GM19467 (cell line): ENCODE measurements at regions not wholly inside any gene's neighbourhood (a gene's known extent, or its start where the extent isn't known, plus 50 kb on each side); places are given as distances from the start of the nearest gene placed in this dataset.
A peak's percentile ranks its signal among the peaks of the same experiment; 100 is the strongest.

Source experiments
- ATAC-seq: cut with Tn5 transposase; IDR thresholded peaks from one replicate; pipeline ENCODE4 v1.9.1; 2021; ENCODE audit warnings: mild to moderate bottlenecking, moderate library complexity; ENCODE audit not compliant: unreplicated experiment

DNA sequence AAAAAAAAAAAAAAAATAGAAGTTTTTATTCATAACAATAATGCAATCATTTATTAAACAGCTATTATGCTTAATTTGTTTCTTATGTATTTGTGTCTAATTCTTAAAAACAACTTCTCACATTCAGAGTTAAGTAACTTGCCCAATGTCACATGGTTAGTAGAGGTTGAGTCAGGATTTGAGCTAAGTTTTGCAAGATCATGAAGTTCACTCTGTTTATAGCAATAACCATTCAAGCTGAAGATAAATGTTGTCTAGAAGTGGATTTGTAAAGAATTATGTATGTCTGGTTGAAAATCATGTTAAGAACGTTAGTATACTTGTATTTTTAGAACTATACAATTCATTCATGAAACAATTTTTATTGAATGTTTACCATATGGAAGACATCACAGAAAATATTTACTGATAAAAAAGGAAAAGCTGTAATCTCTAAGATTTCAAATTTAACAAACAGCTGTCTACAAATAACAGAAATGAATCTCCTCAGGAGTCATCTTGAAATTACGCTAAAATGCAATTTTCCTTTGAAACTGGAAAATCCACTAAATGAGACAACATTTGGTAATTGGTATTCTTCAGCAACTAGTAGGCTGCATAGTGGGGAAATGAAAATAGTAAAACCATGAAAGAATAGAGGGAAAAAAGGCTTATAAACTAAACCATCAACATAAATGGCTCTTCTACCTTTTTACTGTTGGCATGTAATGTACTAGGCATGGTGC is 70.5 kb upstream of the AHR start:
- ATAC-seq: no peak

DNA sequence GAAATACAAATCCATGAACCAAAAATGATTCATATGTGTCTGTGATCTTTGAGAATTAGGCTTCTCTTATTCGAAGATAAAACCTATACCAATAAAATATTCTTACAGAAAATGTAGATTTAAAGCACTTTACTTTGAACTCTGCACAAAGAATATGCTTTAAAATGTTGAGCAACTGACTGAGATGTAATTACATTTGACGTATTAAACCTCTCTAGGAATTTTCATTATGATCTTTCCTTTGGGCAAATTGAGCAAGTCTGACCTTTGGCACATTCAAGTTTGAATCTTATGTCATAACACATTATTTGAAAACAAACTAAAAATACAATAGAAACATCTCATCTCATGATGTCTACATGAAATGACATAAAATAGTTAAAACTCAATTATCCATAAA is 69.2 kb upstream of the AHR start:
- no peak for ATAC-seq

DNA sequence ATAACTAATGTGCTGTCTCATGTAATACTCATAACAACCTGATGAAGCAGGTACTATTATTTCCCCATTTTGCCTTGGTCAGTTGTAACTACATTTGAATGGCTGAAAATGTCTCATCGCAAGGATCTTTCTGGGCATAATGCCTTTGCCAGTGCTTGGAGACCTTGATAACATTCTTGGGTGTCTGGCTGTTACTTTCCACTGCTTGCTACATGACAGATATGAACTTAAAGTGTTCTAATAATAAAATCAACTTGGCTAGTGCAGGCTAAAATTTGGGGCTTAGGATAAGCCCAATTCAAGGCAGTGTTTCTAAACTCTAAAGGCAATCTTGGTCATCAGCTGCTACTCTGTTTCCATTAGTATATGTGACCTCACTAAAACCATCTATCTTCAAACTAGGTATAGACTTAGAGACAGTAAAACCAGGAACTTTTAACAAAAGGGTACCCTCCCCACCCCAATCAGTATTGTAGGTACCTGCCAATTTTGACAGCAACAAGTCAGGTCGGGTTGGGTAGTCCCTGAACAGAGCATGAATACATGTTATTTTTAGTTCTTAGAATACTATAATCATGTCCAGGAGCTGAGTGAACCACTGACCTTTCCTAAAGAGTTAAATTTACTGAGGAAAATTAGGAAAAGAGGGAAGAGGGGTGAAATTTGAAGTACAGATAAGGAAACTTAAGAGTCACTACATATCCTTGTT is 68.2 kb upstream of the AHR start:
- no peak for ATAC-seq

DNA sequence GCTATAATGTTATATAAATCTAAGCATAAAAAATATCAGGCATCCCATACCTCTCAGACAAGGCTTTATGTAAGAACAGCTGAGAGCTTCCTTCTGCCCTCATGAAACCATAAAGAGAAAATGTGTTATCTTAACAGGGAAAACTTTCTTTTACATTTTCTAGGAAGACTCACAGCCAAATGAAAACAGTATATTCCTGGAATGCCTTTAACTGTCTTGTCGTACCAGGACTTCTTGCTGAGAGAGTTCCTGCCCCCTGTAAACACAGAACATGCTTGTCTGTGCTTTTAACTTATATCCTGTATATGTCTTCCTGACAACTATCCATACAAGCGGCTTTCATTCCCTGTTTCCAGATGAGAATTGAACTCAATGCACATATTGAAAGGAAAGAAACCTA is 64.8 kb upstream of the AHR start:
- no peak for ATAC-seq

DNA sequence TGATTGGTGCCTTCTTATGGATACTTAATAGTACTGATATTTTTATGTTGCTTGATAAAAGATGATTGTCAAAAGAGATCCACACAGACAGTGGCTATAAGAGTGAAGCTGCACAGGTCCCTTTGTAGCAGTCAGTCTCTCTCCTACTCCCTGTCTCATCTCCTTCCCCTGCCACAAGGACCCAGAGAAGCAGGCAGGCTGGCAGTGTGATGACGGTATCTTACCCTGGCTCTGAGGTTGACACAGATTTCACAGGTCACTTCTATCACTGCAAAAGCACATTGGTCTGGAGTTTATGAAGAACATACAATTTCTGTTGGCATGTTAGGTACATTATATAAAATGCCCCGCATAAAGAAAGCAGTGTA is 64.4 kb upstream of the AHR start:
- peak; percentile 47 for ATAC-seq

DNA sequence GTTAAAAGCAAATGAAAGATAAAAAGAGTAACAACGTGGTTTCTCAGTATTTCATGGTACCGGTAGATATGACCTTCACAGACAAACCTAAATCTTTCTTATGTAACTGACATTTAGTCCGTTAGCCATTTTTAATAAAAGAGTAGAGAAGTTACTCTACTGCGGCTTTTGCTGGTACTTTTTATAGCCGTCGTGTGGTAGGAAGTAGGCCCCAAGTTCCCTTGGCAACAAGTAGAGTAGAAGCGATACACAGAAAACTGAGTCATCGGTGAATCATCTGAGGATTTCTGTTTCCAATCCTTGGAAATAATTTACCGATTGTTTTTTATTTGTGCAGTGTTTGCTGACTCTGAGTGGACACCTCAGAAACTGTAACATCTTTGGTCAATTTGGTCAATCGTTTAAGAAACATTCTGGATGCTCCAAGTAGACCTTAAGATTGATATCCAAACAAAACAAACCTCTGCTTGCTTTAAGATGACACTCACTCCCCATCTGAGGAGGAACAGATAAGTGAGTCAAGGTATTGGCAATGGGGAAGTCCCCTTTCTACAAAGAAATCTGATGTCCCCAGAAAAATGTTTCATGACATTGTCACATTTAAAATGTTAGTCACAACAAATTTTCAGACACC is 63.9 kb upstream of the AHR start:
- ATAC-seq: peak; percentile 99

DNA sequence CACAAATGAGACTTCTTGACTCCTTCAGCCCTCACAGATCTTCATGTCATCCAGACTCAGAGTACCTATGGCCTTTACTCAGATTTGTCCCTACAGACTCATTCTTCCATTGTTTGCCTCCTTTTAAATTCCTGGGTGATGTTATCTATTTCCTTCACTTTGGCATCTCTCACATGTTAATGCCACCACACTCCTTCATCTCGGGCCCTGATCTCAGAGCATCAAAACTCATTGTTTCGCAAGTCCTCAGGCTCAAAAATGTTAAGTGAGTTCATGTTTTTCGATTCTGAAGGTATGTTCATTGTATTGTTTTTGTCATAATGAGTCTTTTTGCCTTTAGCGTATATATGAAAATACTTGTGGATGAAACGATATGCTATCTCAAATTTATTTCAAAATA is 62.3 kb upstream of the AHR start:
- ATAC-seq: no peak

DNA sequence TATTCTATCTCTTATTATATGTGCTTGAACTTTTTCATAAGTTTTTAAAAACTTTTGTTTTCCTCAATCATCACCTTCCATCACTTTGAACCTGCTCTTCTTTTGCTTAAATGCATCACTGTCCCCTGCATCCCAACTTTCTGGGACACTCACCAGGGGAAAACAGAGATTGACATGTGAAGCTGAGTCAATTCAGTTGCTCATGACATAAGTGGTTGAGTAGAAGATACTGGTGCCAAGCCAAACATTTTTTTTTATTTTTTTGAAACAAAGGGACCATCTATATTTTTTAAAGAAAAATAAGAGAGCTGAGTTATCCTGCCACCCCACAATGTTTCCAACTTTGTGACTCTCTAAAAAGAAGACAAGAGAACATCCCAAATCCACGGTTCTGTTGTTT is 61.8 kb upstream of the AHR start:
- no peak for ATAC-seq

DNA sequence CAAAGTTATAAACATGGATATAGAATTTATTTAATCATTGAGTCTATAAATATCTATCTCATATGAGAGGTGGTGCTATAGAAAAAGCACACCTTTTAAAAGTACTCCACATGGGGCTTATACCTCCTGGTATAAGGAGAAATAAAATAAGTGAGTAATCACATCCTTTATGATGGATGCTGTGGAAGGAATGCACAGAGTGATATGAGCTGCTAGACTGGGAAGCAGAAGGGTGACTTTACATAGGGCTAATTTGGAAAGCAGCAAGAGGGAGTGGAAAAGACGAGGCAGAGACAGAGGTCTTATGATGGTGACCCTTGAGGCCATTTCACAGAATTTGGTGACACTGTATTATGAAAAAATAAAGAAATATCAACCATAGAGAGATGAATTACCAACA is 59.4 kb upstream of the AHR start:
- no peak for ATAC-seq

DNA sequence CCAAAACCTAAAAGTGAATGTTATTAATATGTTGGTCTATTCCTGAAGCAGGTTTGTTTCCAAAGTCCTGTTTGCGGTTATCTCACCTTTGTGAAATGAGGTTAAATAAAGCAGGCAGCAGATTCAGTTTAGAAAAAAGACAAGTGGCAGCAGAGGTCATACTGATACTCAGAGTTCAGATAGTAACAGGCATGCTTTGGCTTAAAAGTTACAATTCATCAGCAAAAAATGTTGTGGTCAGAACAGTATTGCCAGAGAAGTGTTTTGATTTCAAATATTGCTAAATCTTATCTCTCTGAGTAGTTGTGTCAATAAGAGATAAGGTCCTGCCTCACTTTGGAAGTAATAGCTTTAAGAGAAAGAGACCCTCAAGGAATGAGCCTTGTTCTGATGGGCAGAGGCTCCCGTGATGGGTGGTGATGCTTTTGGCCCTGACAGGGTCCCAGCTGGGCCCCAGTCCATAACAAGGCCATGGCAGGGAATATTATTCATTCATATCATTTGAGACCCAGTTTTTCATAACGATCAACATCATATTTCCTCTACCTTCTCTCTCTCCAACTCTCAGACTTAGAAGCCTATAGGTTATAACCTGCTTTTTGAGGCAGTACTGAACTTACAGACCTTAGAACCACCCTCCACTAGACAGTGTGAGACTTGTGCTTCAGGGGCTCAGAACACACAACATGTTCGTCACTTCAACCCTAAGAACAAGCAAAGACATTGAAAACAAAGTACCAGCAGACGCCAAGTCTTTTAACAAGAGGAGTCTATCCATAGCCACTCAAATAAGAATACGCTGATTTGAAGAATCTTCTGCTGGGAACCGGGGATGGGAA is 58.5 kb upstream of the AHR start:
- ATAC-seq: no peak

DNA sequence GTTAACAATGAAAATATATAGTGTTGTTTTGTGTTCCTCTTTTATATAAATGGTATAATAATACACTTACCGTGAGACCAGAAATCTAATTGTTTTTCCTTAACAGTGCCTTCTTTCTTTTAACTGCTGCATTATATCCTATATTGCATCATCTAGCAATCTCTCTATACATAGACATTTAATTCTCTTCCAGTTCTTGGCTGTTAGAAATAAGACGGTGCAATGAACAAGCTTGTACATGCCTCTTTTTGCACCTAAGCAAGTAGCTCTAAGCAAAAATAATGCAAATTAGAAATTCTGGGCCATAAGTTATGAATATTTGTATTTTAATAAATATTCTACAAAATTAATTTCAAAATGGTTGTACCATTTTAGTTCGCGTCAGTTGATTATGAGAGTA is 55.9 kb upstream of the AHR start:
- no peak for ATAC-seq

DNA sequence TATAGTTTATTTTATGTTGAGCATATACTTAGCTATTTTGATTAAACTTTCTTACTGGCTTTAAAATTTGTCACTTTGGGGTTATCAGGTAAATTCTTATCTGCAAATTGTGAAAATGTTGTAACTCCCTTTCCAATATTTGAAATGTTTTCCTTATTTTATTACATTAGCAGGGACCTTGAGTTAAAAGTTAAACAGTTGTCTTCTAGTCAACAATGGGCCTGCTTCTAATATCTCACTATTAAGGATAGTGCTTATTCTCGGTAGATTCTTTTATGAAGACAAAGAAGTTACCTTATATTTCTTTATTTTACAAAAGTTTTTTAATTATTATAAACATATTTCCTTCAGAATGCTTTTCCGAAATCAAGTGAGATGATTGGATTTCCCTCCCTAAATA is 53.7 kb upstream of the AHR start:
- ATAC-seq: no peak

DNA sequence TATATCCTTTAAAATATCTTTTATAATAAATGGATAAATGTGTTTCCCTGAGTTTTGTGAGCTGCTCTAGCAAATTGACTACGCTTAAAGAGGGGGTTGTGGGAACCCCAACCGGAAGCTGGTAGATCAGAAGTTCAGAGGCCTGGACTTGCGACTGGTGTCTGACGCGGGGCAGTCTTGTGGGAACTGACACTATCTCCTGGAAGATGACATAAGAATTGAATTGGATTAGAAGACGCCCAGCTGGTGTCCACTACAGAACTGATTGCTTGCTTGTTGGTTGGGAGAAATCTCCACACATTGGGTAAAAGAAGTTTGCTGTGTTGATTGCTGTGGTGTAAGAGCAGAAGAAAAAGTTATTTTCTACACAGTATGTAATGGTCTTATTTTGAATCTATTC is 51.1 kb upstream of the AHR start:
- no peak for ATAC-seq

DNA sequence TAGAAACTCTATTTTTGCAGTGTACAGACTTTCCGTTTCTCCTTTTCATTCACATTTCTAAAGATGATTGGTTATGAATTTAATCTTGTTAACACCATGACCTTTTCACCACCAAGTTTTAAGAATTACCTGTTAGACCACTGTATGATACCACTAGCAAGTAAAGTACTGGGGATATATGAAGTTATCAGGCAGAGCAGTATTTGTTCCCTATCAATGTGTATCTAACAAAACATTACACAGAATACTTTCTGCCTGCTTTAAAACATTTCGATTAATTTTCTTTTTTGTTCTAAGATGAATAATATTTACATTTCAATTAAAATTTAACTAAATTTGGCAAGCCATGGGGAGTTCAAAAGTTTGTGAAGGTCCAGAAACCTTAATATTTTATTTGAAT is 49.9 kb upstream of the AHR start:
- no peak for ATAC-seq
